ENCODE measurements at regions not wholly inside any gene's neighbourhood (a gene's known extent, or its start where the extent isn't known, plus 50 kb on each side); places are given as distances from the start of the nearest gene placed in this dataset.

- DNase-seq: no peak
Observed at GRCh38 chr7:17054206-17054605, 172.4 kb upstream of the AGR3 start.

- no peak for DNase-seq
Observed at GRCh38 chr7:17054836-17055235, 173.1 kb upstream of the AGR3 start.

- no peak for DNase-seq
Observed at GRCh38 chr7:17055596-17055995, 173.8 kb upstream of the AGR3 start.

- DNase-seq: no peak
Observed at GRCh38 chr7:17056491-17057142, 174.8 kb upstream of the AGR3 start.

DNA sequence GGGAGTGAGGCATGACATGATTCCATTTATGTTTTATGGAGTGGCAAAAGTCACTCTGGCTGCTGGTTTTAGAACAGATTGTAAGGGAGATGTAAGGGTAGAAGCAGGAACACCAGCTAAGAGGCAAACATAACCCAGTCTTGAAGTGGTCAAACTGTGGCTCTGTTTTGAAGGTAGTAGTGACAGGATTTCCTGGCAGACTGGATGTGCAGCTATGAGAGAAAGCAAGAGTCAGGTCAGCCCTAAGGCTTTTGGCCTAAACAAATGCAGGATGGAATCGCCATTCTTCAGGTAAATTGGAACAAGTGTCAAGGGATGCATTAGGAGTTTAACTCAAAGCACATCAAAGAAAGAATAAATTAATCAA is 175.3 kb upstream of the AGR3 start:
- DNase-seq: no peak

DNA sequence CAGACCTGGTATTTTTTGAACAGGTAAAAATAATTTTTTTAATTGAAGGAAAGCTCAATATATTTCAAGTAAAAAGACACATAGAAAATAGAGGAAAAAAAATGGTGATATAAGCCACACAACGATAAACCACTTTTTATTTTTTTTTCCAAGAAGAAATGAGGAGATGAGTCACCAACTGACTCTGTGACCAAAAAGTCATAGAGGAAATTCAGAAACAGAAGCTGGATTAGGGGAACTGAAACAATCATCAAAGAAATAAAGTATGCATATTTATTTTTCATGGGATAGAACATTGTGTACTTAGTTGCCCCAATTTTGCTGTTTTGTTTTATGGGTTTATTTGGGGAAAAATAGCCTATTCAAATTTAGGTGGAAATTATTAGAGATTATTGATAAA is 176.8 kb upstream of the AGR3 start:
- DNase-seq: no peak

- DNase-seq: no peak
Observed at GRCh38 chr7:17060051-17060450, 178.3 kb upstream of the AGR3 start.

DNA sequence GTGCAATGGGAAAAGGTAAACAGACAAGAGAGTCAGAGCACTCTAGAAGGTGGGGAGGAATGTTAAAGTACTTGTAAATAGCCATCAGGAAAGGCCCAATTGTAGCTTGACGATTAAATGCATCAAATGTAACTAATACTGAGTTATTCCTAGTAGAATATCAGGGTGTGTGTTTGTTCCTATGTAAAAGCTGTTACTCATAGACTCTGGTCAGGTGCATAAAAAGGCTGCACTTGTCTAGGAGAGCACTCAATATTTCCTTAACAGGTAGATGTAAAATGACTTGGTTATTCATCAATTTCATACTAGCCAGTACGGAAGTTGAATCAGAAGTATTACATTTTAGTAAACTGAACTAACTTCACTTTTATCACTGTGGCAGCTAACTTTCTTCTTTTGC is 179.7 kb upstream of the AGR3 start:
- no peak for DNase-seq

DNA sequence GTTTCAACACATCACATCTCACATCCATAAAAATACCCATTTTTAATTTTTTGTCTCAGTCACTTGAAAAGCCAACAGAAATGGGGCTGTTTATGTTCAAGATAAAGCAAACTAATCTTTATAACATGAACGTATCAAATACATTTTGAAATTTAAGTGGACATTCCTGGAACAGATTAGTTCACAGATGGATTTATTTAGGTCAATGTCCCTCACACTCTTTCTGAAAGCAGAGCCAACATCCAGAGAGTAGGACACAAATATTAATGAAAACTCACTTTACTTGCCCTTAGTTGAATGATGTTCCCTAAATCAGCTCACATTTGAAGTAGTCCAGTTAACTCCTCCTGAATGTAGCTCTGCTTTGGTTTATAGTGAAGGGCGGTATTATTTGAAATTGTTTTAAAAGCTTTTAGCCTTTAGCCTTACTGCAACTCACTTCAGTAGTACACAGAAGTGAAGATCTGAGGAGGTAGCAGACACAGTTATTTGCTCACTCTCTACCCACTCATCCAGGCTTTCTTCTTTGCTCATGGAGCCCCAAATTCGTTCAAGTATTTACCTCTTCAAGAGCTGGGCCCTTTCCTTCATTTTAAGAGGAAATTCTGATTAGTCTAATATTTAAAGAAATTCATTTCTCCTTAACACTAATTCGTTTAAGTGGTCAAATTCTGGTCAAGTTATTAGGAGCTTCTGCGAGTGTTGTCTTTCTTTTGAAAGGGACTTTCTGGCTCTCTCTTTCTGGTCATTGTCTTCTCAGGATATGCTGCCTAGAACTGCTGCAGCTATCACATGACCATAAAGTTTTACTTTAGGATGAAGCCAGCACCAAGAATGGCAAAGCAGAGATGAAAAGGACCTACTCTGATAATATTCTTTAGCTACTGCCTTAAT is 180.6 kb upstream of the AGR3 start:
- DNase-seq: no peak

DNA sequence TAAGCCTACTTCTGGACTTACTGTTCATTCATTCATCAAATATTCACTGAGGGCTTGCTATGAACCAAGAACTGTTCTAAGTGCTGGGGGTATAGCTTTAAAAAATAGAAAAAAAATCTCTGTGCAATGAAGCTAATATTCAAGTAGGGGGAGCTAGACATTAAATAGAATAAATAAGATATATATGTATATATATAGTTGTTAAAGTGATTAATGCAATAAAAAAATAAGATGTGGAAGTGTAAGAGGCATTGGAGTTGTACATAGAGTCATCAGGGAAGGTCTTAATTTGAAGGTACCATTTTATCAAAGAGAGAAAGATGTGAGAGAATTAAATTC is 181.2 kb upstream of the AGR3 start:
- peak in 1 of 6 experiments; percentile 6 for DNase-seq

DNA sequence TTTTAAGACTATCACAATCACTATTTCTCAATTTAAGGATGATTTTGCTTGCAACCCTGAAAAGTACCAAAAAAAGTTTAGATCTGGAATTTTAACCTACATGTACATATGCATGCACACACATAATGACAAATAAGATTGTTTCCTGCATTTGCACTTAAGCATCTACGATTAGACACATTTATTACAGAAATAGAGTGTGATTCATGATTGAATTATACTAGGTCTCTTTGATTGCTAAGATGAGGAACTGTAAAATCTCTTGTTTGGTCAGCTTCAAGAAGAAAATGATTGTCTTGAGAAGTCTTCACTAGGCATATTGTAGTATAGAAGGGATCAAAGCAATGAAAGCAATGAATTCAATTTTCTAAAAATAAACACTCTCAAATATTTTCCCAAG is 185.9 kb upstream of the AGR3 start:
- no peak for DNase-seq

DNA sequence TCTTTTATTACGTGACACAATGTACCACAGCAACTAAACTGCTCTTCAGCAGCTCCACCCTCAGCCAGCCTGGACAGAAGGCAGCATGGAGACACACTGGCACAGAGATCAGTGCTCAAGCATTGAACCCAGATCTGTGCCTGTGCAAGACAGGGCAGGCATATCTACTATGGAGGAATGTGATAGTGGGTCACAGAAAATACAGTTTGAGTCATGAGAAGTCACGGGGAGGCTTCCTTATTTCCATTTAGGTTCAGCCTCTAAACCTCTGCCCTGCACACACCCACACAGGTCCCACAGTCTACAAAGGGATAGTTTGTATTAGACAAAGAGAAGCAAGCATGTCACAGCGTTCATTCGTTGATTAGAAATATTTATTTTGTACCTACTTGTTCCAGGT is 187.4 kb upstream of the AGR3 start:
- no peak for DNase-seq

DNA sequence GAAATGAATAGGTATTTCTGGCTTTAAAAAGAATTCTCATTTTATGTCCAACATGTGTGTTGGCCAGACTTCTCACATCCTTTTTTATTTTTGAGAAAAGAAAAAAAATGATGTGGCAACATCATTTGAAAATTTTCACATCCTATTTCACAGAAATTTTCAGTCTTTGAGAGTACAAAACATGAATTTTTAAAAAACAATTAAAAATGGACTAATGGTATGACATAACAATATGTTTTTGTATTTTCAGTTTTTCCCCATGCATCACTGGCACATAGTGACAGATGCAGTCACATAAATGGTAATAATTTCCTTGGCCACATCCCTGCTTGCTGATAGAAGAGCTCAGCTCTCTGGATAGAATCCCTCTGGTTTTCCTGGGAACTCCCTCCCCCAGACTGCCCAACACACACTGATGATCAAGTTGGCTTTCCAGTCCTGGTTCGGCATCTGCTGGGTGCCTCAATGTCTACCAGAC is 188.5 kb upstream of the AGR3 start:
- DNase-seq: no peak

DNA sequence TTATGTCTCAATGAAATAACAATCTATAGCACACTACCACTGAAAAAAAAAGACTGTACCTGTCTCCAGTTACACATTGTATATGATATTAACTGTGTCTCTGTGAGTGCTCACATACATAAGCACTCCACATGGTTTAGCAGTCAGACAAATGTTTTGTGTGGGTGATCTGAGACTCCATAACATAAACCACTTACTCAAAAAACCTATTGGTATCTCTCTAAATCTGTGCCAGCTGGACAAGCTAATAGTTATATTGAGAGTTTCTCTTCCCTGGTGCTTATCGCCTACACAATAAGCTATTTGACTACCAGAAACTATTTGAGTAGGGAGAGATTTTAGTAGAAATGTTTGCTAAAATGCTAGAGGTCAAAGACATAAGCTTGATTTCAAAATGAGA is 190.1 kb upstream of the AGR3 start:
- no peak for DNase-seq

GRCh38 chr7:17075601-17076255 is 193.9 kb upstream of the AGR3 start:
- no peak for DNase-seq

GRCh38 chr7:17078298-17078697 is 196.5 kb upstream of the AGR3 start:
- no peak for DNase-seq

GRCh38 chr7:17083392-17084165 is 201.8 kb upstream of the AGR3 start:
- no peak for DNase-seq

DNA sequence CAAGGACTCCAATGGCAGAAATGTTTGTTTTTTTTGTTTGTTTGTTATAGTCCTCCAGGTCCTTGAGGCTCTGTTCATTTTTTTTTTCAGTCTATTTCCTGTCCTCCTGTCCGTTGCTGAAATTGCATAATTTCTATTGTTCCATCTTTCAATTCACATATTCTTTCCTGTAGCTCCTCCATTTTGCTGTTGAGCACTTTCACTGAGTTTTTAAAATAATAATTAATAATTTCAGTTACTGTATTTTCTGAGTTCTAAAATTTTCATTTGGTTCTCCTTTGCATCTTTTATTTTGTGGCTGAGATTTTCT is 202.3 kb upstream of the AGR3 start:
- no peak for DNase-seq

DNA sequence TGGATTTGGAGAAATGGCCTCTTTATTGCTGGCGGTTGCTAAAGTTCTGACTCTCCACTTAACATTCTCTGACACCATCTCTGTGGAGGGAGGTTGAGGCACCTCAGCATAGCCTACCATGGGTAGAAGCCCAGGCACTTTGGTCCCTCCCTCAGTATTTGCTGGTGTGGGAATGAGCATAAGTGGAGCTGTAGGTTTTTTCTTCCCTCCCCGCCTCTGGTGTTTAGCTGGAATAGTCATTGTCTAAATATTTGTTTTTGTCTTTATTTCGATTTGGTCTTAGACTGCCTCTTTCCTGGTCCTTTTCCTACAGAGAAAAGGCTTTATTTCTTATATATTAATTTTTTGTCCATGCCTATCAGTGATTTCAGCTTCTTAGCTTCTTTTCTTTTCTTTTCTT is 203.4 kb upstream of the AGR3 start:
- DNase-seq: no peak

GRCh38 chr7:17086403-17086802 is 204.6 kb upstream of the AGR3 start:
- DNase-seq: no peak

DNA sequence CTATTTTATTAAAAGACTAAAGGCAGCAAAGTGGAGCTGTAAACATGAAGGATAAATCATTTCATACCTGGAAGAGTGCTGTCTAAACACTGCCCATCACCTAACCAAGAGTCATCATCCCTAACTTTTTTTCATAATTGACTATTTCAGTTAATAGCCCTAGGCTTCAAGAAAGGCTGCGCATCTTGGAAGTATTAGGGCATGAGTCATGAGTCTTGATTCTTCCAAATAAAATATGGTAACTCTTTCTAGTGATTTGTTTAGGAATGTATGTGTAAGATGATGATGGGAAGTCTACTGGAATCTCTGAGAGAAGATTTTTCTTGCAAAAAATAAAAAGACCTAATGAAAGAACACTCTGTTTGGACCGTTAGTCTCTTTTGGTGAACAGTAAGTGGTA is 207.7 kb upstream of the AHR start:
- DNase-seq: no peak

GRCh38 chr7:17093461-17093860 is 205.0 kb upstream of the AHR start:
- DNase-seq: no peak

- DNase-seq: no peak
Observed at GRCh38 chr7:17094963-17095574, 203.4 kb upstream of the AHR start.
